GM23338 (cell line): ENCODE measurements at regions not wholly inside any gene's neighbourhood (a gene's known extent, or its start where the extent isn't known, plus 50 kb on each side); places are given as distances from the start of the nearest gene placed in this dataset.

ENCODE experiments used
- ATAC-seq: fragments of 200-7000 bp; cut with Tn5 transposase; 3 replicates; pipeline ENCODE4 v1.9.1; 2020
- DNase-seq: peaks from one replicate; pipeline ENCODE4 v3.0.0-alpha.2; 2015; ENCODE audit warnings: low spot score
- H2AFZ ChIP-seq: fragments of 200-600 bp; sonication (generic); 2 replicates; pipeline ENCODE4 v1.8.0; 2016; ENCODE audit warnings: antibody characterized with exemption, mild to moderate bottlenecking, moderate library complexity
- H3F3A ChIP-seq: fragments of 200-600 bp; sonication (generic); replicated peaks from 2 replicates; pipeline ENCODE4 v1.8.0; 2017; ENCODE audit warnings: antibody characterized with exemption, mixed run types, low read depth
- H3K27ac ChIP-seq: fragments of 200-600 bp; sonication (generic); 2 replicates; pipeline ENCODE4 v1.6.1; 2016; ENCODE audit warnings: low read depth
- H3K27me3 ChIP-seq: fragments of 200-600 bp; sonication (generic); 2 replicates; pipeline ENCODE4 v1.8.0; 2016; ENCODE audit warnings: mild to moderate bottlenecking, mixed run types, moderate library complexity; ENCODE audit not compliant: insufficient read depth
- H3K36me3 ChIP-seq: fragments of 200-600 bp; sonication (generic); 2 replicates; pipeline ENCODE4 v1.8.0; 2016; ENCODE audit warnings: mild to moderate bottlenecking; ENCODE audit not compliant: insufficient read depth
- H3K4me1 ChIP-seq: fragments of 200-600 bp; sonication (generic); 2 replicates; pipeline ENCODE4 v1.8.0; 2016; ENCODE audit warnings: mild to moderate bottlenecking, moderate library complexity; ENCODE audit not compliant: insufficient read depth
- H3K4me2 ChIP-seq: fragments of 200-600 bp; sonication (generic); 2 replicates; pipeline ENCODE4 v1.7.1; 2017; ENCODE audit warnings: mixed run types
- H3K4me3 ChIP-seq: fragments of 200-600 bp; sonication (generic); 2 replicates; pipeline ENCODE4 v1.6.1; 2016; ENCODE audit warnings: mixed run types
- H3K79me2 ChIP-seq: fragments of 200-600 bp; sonication (generic); replicated peaks from 2 replicates; pipeline ENCODE4 v1.8.0; 2017; ENCODE audit warnings: mild to moderate bottlenecking; ENCODE audit not compliant: insufficient read depth
- H3K9me2 ChIP-seq: fragments of 200-600 bp; sonication (generic); 2 replicates; pipeline ENCODE4 v1.8.0; 2017; ENCODE audit not compliant: insufficient read depth
- H4K20me1 ChIP-seq: fragments of 200-600 bp; sonication (generic); replicated peaks from 2 replicates; pipeline ENCODE4 v1.8.0; 2017; ENCODE audit warnings: mild to moderate bottlenecking; ENCODE audit not compliant: insufficient read depth
- H3K27ac Mint-ChIP-seq: 2 replicates; pipeline ENCODE4 v1.8.0; 2020; ENCODE audit warnings: inconsistent platforms, mild to moderate bottlenecking, moderate library complexity, mixed read lengths
- H3K27me3 Mint-ChIP-seq: 3 replicates; pipeline ENCODE4 v1.8.0; 2022; ENCODE audit warnings: low read depth, mild to moderate bottlenecking, moderate library complexity, mixed read lengths, inconsistent platforms; ENCODE audit not compliant: insufficient read depth, poor library complexity
- H3K36me3 Mint-ChIP-seq: 3 replicates; pipeline ENCODE4 v1.8.0; 2021; ENCODE audit warnings: low read depth, mild to moderate bottlenecking, inconsistent platforms, moderate library complexity, mixed read lengths
- H3K4me1 Mint-ChIP-seq: 3 replicates; pipeline ENCODE4 v1.8.0; 2020; ENCODE audit warnings: mild to moderate bottlenecking, inconsistent platforms, mixed read lengths
- H3K4me3 Mint-ChIP-seq: 3 replicates; pipeline ENCODE4 v1.8.0; 2021; ENCODE audit warnings: moderate library complexity, mild to moderate bottlenecking, inconsistent platforms, mixed read lengths
- H3K9me3 Mint-ChIP-seq: 3 replicates; pipeline ENCODE4 v1.8.0; 2020; ENCODE audit warnings: moderate library complexity, mild to moderate bottlenecking, inconsistent platforms, mixed read lengths
- CREB1 ChIP-seq: fragments of 250-450 bp; sonication (Bioruptor Pico); IDR thresholded peaks from 2 replicates; pipeline ENCODE4 v1.5.0; 2020; ENCODE audit warnings: low read depth, mild to moderate bottlenecking, moderate library complexity
- EZH2 ChIP-seq: fragments of 200-600 bp; sonication (generic); IDR thresholded peaks from one replicate; pipeline ENCODE4 v1.8.0; 2017; ENCODE audit warnings: antibody characterized with exemption, mild to moderate bottlenecking, low read depth; ENCODE audit not compliant: unreplicated experiment
- EZH2phosphoT487 ChIP-seq: fragments of 200-600 bp; sonication (generic); IDR thresholded peaks from one replicate; pipeline ENCODE4 v1.8.1; 2018; ENCODE audit warnings: antibody characterized with exemption; ENCODE audit not compliant: unreplicated experiment
- JUNB ChIP-seq: IDR thresholded peaks from one replicate; pipeline ENCODE4 v1.6.1; 2016; ENCODE audit warnings: antibody characterized with exemption; ENCODE audit not compliant: unreplicated experiment
- NANOG ChIP-seq: IDR thresholded peaks from 2 replicates; pipeline ENCODE4 v1.6.1; 2016; ENCODE audit warnings: antibody characterized with exemption, borderline replicate concordance
- POLR2AphosphoS5 ChIP-seq: IDR thresholded peaks from 2 replicates; pipeline ENCODE4 v1.6.1; 2016; ENCODE audit warnings: antibody characterized with exemption, low read depth
- REST ChIP-seq: IDR thresholded peaks from one replicate; pipeline ENCODE4 v1.6.1; 2018; ENCODE audit warnings: antibody characterized with exemption; ENCODE audit not compliant: unreplicated experiment
- STAT1 ChIP-seq: IDR thresholded peaks from one replicate; pipeline ENCODE4 v1.6.1; 2016; ENCODE audit warnings: antibody characterized with exemption; ENCODE audit not compliant: unreplicated experiment
- ZNF114 ChIP-seq: fragments of 250-450 bp; sonication (Bioruptor Pico); IDR thresholded peaks from 2 replicates; pipeline ENCODE4 v1.5.0; 2020; ENCODE audit warnings: mild to moderate bottlenecking, moderate library complexity
- ZNF331 ChIP-seq: fragments of 250-450 bp; sonication (Bioruptor Pico); IDR thresholded peaks from 2 replicates; pipeline ENCODE4 v1.5.0; 2020; ENCODE audit warnings: low read depth, mild to moderate bottlenecking, moderate library complexity
- ZNF462 ChIP-seq: fragments of 250-450 bp; sonication (Bioruptor Pico); IDR thresholded peaks from 2 replicates; pipeline ENCODE4 v1.5.0; 2020; ENCODE audit warnings: mild to moderate bottlenecking, moderate library complexity
- TF ChIP-seq, protein P1 (sequence below): IDR thresholded peaks from 2 replicates; pipeline ENCODE4 v1.6.1; 2016; ENCODE audit warnings: antibody characterized with exemption
- TF ChIP-seq, protein P2 (sequence below), 2 experiments: fragments of 200-600 bp in 1 of 2; sonication (generic) in 1 of 2; conservative IDR thresholded peaks; 2 replicates each; pipeline versions ENCODE4 v1.5.1 to v1.6.1; 2016 to 2017; ENCODE audit warnings: antibody characterized with exemption in 2 of 2, low read depth in 2 of 2, mild to moderate bottlenecking in 2 of 2, moderate library complexity in 1 of 2

- Histone ChIP-seq H3F3A (no peaks in the 10 kb centered on the region), H3K4me3 (no peak overlapping the region), H3K27ac (no peak overlapping the region), H2AFZ (no peak overlapping the region), H3K9me2 (0 out of 2 replicates have a peak, but pooled peaks cover 3% of the 10 kb centered on the region), H3K4me2 (no peak overlapping the region), H3K36me3 (no peaks in the 10 kb centered on the region), H4K20me1 (no peaks in the 10 kb centered on the region), H3K79me2 (no peaks in the 10 kb centered on the region), H3K4me1 (no peaks in the 10 kb centered on the region), H3K27me3 (no peaks in the 10 kb centered on the region)
- DNase-seq = no peak
- no peaks in the 10 kb centered on the region; the same call in 2 of the 3 replicates for H3K9me3 Mint-ChIP-seq
- H3K27me3 Mint-ChIP-seq = peaks cover 7% of the 10 kb centered on the region
- ATAC-seq = no peak
- TF ChIP-seq REST (no peak), NANOG (no peak), ZNF331 (CRISPR knock-in tag) (no peak), POLR2AphosphoS5 (no peak), CREB1 (CRISPR knock-in tag) (no peak), ZNF114 (CRISPR knock-in tag) (no peak), STAT1 (no peak), JUNB (no peak), EZH2phosphoT487 (no peak), EZH2 (no peak), ZNF462 (no peak)
- TF ChIP-seq, protein P1, sequence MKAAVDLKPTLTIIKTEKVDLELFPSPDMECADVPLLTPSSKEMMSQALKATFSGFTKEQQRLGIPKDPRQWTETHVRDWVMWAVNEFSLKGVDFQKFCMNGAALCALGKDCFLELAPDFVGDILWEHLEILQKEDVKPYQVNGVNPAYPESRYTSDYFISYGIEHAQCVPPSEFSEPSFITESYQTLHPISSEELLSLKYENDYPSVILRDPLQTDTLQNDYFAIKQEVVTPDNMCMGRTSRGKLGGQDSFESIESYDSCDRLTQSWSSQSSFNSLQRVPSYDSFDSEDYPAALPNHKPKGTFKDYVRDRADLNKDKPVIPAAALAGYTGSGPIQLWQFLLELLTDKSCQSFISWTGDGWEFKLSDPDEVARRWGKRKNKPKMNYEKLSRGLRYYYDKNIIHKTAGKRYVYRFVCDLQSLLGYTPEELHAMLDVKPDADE = no peak
- TF ChIP-seq, protein P2, sequence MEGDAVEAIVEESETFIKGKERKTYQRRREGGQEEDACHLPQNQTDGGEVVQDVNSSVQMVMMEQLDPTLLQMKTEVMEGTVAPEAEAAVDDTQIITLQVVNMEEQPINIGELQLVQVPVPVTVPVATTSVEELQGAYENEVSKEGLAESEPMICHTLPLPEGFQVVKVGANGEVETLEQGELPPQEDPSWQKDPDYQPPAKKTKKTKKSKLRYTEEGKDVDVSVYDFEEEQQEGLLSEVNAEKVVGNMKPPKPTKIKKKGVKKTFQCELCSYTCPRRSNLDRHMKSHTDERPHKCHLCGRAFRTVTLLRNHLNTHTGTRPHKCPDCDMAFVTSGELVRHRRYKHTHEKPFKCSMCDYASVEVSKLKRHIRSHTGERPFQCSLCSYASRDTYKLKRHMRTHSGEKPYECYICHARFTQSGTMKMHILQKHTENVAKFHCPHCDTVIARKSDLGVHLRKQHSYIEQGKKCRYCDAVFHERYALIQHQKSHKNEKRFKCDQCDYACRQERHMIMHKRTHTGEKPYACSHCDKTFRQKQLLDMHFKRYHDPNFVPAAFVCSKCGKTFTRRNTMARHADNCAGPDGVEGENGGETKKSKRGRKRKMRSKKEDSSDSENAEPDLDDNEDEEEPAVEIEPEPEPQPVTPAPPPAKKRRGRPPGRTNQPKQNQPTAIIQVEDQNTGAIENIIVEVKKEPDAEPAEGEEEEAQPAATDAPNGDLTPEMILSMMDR (conservative IDR thresholded peaks at IDR 0.05; ENCODE audit: low read depth in 2 of 2) = no peak
- H3K4me3 Mint-ChIP-seq = no peak overlapping the region
- H3K36me3 Mint-ChIP-seq = no peaks in the 10 kb centered on the region
- no peak overlapping the region for H3K27ac Mint-ChIP-seq
- peaks cover 16% of the 10 kb centered on the region for H3K4me1 Mint-ChIP-seq
Measured at GRCh38 chr18:70386582-70386981, 97.7 kb downstream of the SOCS6 start.
